Kidney epithelial cell (primary cell): ENCODE measurements at regions not wholly inside any gene's neighbourhood (a gene's known extent, or its start where the extent isn't known, plus 50 kb on each side); places are given as distances from the start of the nearest gene placed in this dataset.

Experiments used
- DNase-seq: peaks from one replicate; pipeline ENCODE4 v3.0.0-alpha.2; 2010; ENCODE audit warnings: low read depth
- H3K27me3 ChIP-seq: 2 replicates; pipeline ENCODE4 v1.6.0; 2011; ENCODE audit warnings: low read length; ENCODE audit not compliant: control insufficient read depth, insufficient read depth
- H3K36me3 ChIP-seq: 2 replicates; pipeline ENCODE4 v1.5.1; 2011; ENCODE audit warnings: low read length; ENCODE audit not compliant: control insufficient read depth, insufficient read depth
- H3K4me3 ChIP-seq: 2 replicates; pipeline ENCODE4 v1.5.1; 2011; ENCODE audit warnings: low read depth, mild to moderate bottlenecking, control low read depth, low read length
- TF ChIP-seq, protein P1 (sequence below): IDR thresholded peaks from 2 replicates; pipeline ENCODE4 v1.5.1; 2011; ENCODE audit warnings: mild to moderate bottlenecking, moderate library complexity, low read length, control low read depth, inconsistent platforms; ENCODE audit not compliant: insufficient read depth, poor library complexity, severe bottlenecking

- Histone ChIP-seq H3K36me3 (no peaks in the 10 kb centered on the region), H3K27me3 (peaks cover 15% of the 10 kb centered on the region), H3K4me3 (no peak overlapping the region)
- TF ChIP-seq, protein P1, sequence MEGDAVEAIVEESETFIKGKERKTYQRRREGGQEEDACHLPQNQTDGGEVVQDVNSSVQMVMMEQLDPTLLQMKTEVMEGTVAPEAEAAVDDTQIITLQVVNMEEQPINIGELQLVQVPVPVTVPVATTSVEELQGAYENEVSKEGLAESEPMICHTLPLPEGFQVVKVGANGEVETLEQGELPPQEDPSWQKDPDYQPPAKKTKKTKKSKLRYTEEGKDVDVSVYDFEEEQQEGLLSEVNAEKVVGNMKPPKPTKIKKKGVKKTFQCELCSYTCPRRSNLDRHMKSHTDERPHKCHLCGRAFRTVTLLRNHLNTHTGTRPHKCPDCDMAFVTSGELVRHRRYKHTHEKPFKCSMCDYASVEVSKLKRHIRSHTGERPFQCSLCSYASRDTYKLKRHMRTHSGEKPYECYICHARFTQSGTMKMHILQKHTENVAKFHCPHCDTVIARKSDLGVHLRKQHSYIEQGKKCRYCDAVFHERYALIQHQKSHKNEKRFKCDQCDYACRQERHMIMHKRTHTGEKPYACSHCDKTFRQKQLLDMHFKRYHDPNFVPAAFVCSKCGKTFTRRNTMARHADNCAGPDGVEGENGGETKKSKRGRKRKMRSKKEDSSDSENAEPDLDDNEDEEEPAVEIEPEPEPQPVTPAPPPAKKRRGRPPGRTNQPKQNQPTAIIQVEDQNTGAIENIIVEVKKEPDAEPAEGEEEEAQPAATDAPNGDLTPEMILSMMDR, result no peak
- DNase-seq, result no peak
Observed at GRCh38 chrX:139200793-139201192, 329.7 kb upstream of the F9 start.

DNA sequence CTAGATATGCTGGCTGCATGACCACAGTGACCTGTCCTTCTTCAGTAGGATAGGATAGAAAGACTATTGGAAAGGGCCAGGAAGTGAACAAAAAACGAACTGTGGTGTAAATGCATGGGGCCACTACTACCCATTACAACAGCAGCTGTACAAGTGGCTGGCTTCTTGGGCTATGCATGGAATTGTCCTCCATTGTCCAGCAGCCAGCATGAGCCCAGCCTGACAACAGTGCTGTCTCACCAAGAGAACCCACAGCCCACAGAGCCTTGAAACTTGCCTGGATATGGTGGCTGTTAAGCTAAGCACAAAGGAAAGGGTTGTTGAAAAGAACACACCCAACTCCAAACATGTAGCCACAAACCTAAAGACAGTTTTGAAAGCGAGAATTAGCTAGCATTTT lies 330.2 kb upstream of the F9 start:
- no peak overlapping the region for H3K4me3 ChIP-seq

DNA sequence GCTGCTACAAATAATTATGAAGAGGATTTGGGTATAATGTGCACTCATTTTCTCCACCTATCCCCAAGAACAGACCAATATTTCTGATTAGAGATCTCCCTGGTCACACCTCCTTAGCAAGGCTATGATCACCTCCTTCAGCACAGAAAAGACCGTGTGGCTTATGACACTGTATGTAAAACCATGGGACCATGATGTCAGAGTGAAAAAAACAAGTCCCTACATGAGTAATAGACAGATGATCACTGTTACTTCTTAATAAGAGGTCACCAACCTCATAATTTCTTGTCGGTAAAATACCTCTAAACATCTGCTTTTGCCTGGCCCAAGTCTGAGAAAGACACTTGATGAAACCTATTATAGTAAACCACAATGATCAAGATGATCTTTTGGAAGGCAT lies 330.6 kb upstream of the F9 start:
- Histone ChIP-seq H3K36me3 (no peaks in the 10 kb centered on the region), H3K27me3 (peaks cover 11% of the 10 kb centered on the region), H3K4me3 (no peak overlapping the region)
- TF ChIP-seq, protein P1, result no peak
- no peak for DNase-seq

More for the DNA sequence above, 330.2 kb upstream of the F9 start:
- Histone ChIP-seq H3K36me3 (no peaks in the 10 kb centered on the region), H3K27me3 (peaks cover 15% of the 10 kb centered on the region)
- TF ChIP-seq, protein P1, result no peak
- DNase-seq, result no peak

- TF ChIP-seq, protein P1, result no peak
- H3K4me3 ChIP-seq, result no peak overlapping the region
- no peaks in the 10 kb centered on the region for H3K36me3 ChIP-seq
- no peak for DNase-seq
- H3K27me3 ChIP-seq, result peaks cover 13% of the 10 kb centered on the region
Observed at GRCh38 chrX:139198936-139199335, 331.6 kb upstream of the F9 start.

DNA sequence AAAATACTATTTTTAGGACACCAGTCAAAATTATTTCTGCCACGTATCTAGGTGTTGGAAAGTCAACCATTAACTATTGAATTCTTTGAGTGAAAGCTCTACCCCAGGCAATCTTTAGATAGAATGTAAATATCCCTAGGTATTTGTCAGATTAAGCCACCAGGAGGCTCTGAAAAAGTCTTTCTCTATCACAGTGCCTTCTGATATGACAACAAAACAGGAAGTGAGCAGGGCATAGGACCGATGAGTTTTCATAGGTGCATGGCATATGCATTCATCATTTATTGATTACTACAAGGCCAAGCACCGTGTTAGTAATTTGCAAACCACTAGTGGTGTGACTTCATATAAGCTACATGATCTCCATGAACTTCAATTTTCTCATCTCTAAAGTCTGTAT lies 333.6 kb upstream of the F9 start:
- H3K27me3 ChIP-seq, result peaks cover 3% of the 10 kb centered on the region
- no peak overlapping the region for H3K4me3 ChIP-seq
- DNase-seq, result no peak
- TF ChIP-seq, protein P1, result no peak
- H3K36me3 ChIP-seq, result no peaks in the 10 kb centered on the region

GRCh38 chrX:139194571-139195280 lies 335.8 kb upstream of the F9 start:
- TF ChIP-seq, protein P1, result no peak

More at GRCh38 chrX:139194571-139195280, 335.8 kb upstream of the F9 start:
- H3K27me3 ChIP-seq, result peaks cover 3% of the 10 kb centered on the region
- H3K36me3 ChIP-seq, result no peaks in the 10 kb centered on the region
- peak overlapping the region; percentile 37 for H3K4me3 ChIP-seq
- DNase-seq, result no peak
